Fibroblast of peridontal ligament (primary cell): ENCODE measurements at regions not wholly inside any gene's neighbourhood (a gene's known extent, or its start where the extent isn't known, plus 50 kb on each side); places are given as distances from the start of the nearest gene placed in this dataset.
A peak's percentile ranks its signal among the peaks of the same experiment; 100 is the strongest.
"Not testable (repeated sequence)": the region's sequence is repeated elsewhere in the genome, so short reads cannot be mapped to it uniquely, and the experiment has no call there.

Experiments used
- DNase-seq: peaks from one replicate; pipeline ENCODE4 v3.0.0-alpha.2; 2010; ENCODE audit errors: extremely low read depth

DNA sequence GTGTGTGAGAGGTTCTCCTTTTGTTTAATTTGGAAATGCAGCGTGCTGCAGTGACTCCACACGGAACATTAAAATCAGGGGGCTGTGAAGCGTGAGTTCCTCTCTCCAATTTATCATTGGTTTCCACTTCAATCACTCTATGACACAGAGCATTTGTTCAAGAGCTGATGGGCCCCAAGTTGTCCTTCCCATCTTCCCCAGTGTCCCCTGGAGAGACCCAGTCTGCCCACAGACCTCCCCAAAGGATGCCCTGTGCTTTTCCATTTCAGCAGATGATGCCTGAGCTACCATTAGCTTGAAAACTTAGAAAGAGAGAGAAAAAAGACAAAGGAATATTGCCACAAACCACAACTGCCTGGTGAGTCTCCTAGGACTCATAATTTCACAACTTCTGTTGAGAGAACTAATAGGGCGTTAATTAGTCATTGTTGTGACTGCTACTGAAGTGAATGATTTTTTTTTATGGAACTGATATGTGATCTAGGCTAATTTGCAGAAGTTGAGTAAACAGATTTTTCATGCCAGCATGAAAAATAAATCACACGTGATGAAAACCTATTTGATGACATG, 772.7 kb downstream of the SEMA5A start:
- no peak for DNase-seq

DNA sequence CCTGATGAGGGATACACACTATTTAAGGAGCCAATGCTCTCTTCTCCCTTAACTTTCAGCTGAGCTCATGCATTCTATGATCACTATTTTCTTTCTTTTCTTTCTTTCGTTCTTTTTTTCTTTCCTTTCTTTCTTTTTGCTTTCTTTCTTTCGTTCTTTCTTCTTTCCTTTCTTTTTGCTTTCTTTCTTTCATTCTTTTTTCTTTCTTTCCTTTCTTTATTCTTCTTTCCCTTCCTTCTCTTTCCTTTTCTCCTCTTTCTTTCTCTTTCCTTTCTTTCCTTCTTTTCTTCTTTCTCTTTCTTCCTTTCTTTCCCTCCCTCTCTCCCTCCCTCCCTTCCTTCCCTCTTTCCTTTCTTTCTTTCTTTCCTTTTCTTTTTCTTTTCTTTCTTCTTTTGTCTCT, 761.2 kb downstream of the SEMA5A start:
- DNase-seq, result no peak

DNA sequence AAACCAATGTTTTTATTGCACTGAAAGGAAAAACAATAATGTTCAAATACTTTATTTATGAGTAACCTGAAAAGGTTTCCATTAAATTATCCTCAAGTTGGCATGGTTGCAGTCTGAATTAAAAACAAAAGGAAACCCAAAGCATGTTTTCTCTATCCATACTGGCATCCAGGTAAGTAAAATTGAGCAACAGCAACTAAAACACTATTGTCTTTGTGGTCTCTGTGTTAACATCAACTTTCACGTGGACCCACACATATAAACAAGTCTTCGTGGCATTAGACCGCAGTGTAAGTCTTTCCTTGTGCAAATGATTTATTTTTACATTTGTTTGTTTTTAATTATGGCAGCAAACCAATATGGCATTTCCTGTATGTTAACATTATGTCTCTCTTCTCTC, 757.6 kb downstream of the SEMA5A start:
- peak; percentile 15 for DNase-seq

DNA sequence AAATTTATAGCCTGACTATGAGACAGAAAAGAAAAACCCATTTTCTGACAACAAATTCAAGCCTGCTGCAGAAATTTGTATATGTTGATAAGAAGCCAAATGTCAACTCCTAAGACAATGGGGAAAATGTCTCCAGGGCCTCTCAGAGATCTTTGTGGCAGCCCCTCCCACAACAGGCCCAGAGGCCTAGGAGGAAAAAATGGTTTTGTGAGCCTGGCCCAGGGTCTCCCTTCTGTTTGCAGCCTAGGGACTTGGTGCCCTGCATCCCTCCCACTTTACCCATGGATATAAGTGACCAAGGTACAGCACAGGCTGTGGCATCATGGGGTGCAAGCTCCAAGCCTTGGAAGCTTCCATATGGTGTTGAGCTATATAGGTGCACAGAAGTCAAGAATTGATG, 740.2 kb downstream of the SEMA5A start:
- no peak for DNase-seq

DNA sequence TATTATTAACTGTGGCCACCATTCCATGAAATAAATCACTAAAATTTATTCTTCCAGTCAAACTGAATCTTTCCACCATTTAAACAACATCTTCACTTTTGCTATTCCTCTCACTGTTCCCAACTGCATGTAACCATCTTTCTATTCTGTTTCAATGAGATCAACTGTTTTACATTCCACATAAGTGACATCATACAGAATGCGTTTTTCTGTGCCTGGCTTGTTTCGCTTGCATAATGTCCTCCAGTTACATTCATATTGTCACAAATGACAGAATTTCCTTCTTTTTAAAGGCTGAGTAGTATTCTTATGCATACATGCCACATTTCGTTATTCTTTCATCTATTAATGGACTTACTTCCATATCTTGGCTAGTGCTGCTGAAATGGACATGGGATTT, 738.2 kb downstream of the SEMA5A start:
- DNase-seq, result peak; percentile 35

DNA sequence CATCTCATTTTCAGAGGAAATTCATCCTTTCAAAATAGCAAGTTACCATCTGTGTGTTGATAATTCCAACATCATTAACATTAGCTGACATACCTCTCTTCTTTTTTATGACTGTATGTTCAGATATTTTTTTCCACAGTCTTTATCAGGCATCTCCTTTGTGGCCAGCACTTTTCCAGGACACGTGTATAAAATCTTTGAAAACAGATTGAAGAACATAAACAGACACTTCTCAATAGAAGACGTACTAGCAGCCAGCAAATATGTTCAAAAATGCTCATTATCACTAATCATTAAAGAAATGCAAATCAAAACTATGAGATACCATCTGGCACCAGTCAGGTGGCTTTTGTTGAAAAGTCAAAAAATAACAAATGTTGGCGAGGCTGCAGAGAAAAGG, 734.3 kb downstream of the SEMA5A start:
- DNase-seq, result no peak

DNA sequence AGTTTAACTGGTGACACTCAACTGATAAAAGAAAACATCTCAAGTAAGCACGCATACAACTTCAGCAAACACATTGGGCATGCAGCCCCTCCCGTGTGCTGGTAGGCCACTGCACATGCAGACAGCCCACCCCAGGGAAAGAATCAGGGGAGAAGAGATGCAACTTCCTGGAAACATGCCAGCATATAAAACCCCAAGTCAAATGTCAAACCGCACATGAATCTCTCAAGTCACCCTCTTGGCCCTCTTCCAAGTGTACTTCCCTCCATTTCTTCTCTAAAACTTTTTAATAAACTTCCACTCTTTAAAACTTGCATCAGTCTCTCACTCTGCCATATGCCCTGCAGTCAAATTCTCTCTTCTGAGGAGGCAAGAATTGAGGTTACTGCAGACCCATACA, 732.7 kb downstream of the SEMA5A start:
- DNase-seq, result no peak

DNA sequence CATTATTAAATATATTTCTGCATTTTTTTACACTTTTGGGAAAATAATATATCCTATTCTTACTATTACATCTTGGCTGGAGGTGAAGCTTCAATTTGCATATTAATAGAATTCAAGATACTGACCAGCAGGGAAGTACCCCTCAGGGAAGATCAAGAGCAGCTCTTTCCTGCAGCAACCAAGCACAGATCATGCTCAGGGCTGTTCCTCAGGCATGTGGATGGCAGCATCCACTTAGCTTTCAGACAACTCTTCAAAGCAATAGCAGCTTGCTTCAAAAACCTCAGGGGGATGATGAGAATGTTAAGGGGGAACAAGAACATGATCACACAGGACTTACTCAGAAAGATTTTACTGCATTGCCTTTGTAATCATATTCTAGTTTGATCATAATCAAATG, 731.8 kb downstream of the SEMA5A start:
- no peak for DNase-seq

DNA sequence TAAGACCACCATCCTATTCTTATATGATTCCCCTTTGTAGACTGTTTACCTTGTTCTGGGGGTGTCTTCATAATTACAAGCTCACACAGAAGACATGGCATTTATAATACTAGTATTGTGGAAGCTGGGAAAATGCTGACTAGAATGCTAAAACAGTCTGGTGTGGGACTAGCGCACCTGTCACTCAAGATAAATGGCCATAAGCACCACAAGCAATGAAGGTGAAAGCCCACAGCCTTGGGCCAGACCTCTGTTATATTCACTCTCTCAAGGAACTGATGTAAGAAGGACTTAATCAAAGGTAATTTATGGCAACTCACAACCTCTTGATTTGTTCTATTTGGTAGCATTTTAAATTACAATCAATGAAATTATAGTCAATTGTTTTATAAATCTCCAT, 721.5 kb downstream of the SEMA5A start:
- DNase-seq, result no peak

DNA sequence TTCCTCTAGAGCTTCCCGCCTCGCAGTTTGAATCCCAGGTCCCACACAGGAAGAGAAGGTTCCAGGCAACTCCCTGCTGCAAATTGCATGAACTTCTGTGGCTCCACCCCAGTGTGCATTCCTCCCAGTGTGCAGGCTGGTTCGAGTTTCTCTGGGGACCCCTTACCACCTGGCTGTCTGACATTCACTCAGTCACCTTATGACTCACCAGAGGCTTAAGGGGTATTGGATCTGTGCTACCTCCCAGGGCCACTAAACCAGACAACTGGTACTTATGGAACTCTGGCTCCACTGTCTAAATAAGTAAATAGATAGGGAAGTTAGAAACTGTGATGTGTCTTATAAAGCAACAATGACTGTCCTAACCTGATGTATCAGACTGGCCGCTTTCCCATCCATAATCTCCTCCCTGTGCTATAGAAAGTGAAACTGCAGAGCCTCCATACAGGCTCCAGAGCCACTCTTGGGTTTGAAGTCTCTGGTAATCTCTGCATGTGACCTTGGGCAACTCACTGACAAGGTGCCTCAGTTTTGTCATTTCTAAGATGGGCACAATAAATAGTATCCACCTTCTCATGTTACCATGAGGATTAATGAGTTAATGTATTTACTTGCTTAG, 720.6 kb downstream of the SEMA5A start:
- DNase-seq, result no peak

DNA sequence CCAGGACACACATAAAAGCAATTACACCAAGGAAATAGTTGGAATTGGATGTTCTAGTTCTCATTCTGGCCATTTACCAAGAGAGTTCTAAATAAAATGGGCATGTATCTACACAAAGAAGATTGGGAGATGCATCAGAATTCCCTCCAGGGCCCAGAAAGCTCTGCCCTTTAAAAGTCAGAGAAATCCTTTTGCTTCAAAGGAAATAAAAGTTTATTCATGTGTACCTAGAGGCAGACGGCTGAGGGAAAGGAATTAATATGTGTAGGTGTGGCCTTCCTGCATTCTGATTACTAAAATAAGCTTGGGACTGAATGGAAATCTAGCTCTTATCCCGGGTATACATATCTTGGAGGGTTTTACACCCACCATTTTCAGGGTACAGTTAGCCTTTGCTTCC, 719.4 kb downstream of the SEMA5A start:
- no peak for DNase-seq

DNA sequence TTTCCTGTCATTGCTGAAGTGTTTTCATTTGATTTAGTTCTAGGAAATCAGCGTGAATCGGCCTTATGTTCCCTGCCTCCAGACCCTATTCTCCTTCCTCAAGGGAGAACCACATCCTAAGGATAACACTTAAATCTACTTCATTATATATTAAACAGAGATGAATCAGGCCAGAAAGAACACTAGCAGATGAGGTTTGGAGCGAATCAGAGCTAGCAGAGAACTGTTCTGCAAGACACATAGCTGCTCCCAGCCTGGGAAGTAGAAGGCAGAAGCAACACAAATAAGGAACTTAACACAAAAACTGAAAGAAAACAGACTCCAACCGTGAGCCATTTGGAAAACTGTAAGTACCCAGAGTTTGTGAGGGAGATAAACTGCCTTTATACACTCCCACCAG, 718.2 kb downstream of the SEMA5A start:
- peak; percentile 42 for DNase-seq

DNA sequence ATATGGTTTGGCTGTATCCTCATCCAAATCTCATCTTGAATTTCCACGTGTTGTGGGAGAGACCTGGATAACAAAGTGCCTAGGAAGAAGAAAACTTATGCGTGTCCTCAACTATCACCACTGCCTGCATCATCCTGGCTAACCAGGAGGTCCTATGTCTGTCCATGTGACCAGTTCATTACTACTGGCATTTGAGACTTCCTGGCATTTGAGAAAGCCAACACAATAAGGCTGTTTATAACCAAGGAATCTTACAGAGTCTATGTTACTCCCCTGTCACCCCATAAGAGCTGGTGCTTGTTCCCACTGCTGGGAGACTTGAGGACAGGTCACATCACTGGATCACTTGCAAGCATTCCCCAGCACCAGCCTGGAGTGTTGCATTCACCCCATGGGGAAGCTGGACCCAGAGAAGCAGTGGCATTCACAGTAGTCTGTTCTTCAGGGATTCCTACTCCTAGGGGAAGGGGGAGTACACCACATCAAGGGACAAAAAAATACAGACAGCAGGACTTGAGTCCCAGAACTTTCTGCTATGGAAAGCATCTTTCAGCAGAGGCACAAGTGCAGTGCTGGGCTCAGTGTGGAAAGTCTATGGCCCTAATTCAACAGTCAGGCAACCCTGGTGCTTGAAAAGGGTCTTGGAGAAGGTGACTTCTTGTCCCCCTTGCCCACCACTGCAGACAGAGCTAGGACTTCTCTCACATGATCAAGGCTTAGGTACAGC, 717.1 kb downstream of the SEMA5A start:
- no peak for DNase-seq

DNA sequence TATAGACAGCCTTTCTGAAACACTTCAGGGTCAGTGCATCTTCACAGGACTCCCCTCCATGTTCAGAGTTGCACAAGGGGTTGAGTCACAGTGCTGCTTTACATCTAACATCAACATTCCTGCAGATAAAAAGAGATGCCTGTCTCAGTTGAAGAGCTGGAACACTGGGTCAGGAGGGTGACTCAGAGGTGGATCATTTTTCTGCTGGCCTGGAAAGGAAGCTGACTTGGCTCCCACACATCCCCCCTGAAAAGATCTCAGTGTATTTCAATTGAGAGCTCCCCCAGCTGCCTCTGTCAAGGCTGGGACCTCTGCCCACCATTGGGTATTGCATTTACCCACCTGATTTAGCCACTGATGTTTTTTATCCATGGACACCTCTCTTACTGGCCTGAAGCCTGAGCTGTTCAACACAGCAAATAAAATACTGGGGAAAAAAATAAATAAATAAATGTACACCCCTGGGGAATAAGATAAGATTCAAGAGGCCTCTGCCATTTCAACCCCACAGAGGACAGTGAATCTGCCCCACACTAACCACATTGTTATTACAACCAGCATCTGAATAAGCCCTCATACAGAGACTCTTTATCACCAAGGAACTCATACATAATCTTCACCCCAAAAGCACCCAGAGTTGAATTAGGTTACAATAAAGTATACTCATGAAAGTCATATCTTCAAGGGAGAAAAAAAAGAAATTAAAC, 716.4 kb downstream of the SEMA5A start:
- DNase-seq, result peak; percentile 98

DNA sequence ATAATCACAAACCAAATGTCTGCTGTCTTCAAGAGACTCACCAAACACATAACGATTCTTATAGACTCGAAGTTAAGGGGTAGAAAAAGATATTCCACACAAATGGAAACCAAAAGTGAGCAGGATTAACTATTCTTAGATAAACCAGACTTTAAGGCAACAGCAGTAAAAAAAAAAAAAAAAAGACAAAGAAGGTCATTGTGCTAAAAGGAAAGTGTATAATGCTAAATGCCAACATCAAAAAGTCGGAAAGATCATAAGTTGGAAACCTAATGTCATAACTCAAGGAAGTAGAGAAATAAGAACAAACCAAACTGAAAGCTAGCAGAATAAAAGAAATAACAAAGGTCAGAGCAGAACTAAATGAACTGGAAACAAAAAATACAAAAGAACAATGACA, 714.6 kb downstream of the SEMA5A start:
- no peak for DNase-seq

DNA sequence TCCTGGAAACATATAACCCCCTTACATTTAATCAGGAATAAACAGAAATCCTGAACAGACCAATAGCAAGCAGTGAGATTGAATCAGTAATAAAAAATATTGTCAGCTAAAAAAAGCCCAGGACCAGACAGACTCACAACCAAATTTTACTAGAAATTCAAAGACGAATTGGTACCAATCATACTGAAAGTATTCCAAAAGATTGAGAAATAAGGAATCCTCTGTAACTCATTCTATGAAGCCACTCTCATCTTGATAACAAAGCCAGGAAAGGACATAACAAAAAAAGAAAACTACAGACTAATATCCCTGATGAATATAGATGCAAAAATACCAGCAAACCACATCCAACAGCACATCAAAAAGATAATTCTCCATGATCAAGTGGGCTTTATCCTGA, 714.0 kb downstream of the SEMA5A start:
- peak; percentile 34 for DNase-seq

DNA sequence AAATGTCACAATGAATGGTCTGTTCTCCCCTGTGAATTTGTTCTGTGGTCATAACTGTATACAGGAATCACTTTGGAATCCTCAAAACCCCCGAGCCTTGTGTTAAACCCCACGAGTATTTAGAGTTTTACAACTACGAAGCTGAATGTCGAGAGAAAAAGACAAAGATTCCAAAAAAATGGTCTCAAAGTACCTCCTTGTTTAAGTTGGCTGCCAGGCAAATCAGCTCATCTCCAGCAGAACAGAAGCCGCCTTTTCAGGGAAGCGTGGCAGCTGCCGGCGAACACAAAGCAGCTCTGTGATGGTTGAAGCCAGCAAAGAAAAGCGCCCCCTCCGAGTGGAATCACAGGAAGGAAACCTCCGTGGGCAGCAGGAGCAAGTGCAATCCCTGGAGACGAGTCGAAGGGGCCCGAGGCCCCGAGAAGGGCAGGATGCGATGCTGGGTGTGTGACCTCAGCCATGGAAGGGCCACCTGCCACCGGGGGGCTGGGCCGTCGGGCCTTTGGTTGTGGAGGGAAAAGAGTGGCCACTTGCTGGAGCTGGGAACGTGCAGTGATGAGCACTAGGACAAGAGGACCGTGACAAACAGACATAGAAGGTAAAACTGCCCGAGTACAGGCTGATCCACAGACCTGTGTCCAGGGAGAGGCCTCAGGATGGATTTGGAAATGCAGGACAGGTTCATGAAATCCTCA, 706.4 kb downstream of the SEMA5A start:
- no peak for DNase-seq

DNA sequence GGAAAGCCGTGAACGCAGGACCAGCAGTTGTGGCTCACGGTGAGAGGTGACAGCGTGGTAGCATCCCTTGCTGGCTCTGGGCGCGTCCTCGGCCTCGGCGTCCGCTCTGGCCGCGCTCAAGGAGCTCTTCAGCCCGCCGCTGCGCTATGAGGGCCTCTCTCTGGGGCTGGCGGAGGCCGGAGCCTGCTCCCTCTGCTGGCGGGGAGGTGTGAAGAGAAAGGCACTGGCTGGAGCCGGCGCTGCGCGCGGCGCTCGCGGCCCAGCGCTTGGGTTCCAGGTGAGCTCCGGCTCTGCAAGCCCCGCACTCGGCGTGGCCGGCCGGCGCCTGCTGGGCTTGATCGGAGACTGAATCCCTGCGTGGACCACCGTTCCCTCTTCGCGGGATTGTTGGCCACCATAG, 705.6 kb downstream of the SEMA5A start:
- DNase-seq, result no peak

DNA sequence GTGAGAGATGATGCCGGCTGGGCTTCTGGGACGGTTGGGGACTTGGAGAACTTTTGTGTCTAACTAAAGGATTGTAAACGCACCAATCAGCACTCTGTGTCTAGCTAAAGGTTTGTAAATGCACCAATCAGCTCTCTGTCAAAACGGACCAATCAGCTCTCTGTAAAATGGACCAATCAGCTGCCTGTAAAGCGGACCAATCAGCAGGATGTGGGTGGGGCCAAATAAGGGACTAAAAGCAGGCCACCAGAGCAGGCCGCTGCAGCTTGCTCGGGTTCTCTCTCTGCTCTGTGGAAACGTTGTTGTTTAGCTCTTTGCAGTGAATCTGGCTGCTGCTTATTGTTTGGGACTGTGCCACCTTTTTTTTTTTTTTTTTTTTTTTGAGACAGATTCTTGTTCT, 705.1 kb downstream of the SEMA5A start:
- not testable (repeated sequence) for DNase-seq

DNA sequence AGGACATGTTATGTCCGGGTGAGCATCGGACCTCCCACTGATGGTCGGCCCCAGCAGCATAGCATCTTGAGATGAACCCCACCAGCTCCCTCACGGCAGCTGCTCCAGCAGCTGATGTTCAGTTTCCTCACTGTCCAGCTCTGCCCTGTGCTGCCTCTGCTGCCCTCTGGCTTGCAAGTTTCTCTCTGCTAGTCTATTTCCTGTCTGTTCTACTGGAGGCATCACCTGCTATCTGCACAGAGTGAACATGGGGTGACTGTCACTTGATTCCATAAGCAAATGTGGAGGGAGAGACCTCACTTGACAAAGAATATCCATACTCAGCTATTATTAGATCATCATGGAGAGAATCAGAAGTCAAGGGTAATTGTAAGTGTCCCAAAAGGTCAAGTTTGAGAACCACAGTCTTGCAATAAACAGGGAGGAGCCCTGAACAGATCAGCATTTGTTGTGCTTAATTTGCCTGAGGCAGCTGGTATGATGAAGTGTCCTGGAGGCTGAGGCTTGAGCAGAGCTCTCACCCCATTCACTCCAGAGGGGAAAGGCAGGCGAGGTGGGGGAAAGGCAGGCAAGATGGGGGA, 702.8 kb downstream of the SEMA5A start:
- DNase-seq, result peak; percentile 40

DNA sequence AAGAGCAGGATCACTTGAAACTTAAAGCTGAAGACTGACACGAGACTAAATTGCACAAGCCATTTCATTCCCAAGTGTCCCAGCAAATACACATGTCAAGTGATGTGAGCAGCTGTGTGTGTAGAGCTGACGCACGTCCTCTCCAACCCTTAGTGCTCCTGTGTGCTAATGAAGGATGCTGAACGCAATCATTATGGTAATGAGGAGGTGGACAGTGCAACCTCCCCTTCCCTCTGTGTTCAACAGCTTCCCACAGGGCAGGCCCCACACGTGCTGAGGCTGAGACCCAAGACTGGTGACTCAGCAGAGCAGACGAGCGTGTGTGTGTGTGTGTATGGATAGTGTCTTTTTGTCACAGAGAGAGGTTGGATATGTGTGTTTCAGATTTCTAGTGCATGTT, 702.1 kb downstream of the SEMA5A start:
- peak; percentile 72 for DNase-seq

DNA sequence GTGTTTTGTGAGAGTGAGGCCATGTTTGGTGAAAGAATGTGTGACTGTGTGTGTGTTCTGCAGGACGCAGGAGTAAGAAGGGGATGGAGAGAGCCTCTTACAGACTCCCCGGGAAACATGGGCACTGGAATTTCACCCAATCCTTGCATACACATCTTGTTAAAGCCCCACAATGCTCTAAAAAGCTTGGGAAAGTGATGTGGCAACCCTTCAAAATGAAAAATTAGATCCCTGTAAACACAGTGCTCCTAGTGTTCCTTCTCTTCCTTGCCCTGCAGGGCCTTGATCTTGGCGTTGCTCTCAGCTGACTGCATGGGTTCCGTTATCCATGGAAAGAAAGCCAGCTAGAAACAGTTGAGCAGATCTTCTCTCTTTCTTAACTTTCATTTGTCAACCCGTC, 701.7 kb downstream of the SEMA5A start:
- DNase-seq, result no peak
